SH-SY5Y (cell line): ENCODE measurements at regions not wholly inside any gene's neighbourhood (a gene's known extent, or its start where the extent isn't known, plus 50 kb on each side); places are given as distances from the start of the nearest gene placed in this dataset.

Source experiments
- GATA2 ChIP-seq: IDR thresholded peaks from 2 replicates; pipeline ENCODE4 v1.6.1; 2011; ENCODE audit warnings: mild to moderate bottlenecking, low read depth, low read length
- GATA3 ChIP-seq: IDR thresholded peaks from 2 replicates; pipeline ENCODE4 v1.6.1; 2011; ENCODE audit warnings: low read depth, mild to moderate bottlenecking, low read length, moderate library complexity

DNA sequence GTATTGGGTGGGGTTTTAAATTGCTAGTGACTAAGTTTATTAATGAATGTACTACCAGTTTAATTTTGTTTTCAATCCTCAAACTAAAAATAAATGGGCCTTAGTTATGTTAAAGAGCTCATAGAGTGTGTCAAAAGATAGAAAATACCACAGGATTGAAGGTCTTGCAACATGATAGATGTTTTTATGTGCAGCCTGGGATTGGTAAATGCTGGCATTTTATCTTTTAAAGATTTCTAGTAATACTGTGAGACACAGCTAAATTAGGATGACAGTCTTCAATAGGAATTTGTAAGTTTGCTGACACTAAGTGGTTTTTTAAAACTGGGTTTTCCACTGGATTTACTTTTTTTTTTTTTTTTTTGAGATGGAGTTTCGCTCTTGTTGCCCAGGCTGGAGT is 122.3 kb downstream of the HAUS1 start:
- no peak for TF ChIP-seq GATA2
- no peak for TF ChIP-seq GATA3
